NT2/D1 (cell line): ENCODE measurements at regions not wholly inside any gene's neighbourhood (a gene's known extent, or its start where the extent isn't known, plus 50 kb on each side); places are given as distances from the start of the nearest gene placed in this dataset.

ENCODE experiments used
- YY1 ChIP-seq: IDR thresholded peaks from 2 replicates; pipeline ENCODE4 v1.6.1; 2011; ENCODE audit not compliant: insufficient read length, insufficient read depth
- ZNF274 ChIP-seq: IDR thresholded peaks from 2 replicates; pipeline ENCODE4 v1.6.1; 2011; ENCODE audit warnings: mild to moderate bottlenecking, low read depth, low read length

DNA sequence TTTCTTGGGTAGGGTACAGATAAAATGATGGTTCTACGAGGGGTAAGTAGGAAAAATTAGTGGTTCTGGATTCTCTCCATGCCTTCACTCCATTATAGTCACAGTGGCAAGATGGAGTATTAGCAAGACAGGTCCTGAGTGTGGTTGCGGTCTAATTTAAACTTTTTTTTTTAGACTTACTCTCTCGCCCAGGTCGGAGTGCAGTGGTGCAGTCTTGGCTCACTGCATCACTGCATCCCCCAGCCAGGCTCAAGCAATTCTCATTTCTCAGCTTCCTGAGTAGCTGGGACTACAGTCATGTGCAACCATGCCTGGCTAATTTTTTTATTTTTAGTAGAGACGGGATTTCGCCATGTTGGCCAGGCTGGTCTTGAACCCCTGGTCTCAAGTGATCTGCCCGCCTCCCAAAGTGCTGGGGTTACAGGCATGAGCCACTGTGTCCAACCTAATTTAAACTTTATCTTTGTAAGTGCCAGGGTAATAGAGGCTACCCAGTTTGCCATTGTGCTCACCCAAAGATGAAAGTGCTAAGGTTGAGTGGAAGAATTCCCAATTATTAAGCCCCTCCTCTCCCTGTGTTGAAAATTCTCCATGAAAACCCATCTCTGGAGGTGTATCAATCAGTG lies 135.6 kb downstream of the TM9SF2 start:
- TF ChIP-seq YY1 (no peak), ZNF274 (no peak)
